Transverse colon (tissue), 4 donors: ENCODE measurements at regions not wholly inside any gene's neighbourhood (a gene's known extent, or its start where the extent isn't known, plus 50 kb on each side); places are given as distances from the start of the nearest gene placed in this dataset.

ENCODE experiments used
- DNase-seq: peaks from one replicate; pipeline ENCODE4 v3.0.0-alpha.2; 2019
- H3K27ac ChIP-seq, 4 donors: fragments of 200-600 bp; sonication (generic); 2 replicates each; pipeline ENCODE4 v1.5.1; 2016 to 2018; ENCODE audit warnings: inconsistent platforms in 4 of 4
- H3K27me3 ChIP-seq: fragments of 200-600 bp; sonication (generic); 2 replicates; pipeline ENCODE4 v1.5.1; 2017; ENCODE audit warnings: inconsistent platforms
- H3K36me3 ChIP-seq, 4 donors: fragments of 200-600 bp; sonication (generic); 2 replicates each; pipeline ENCODE4 v1.5.1; 2017 to 2019; ENCODE audit warnings: inconsistent platforms in 4 of 4
- H3K4me1 ChIP-seq, 4 donors: fragments of 200-600 bp; sonication (generic); 2 replicates each; pipeline ENCODE4 v1.5.1; 2017 to 2020; ENCODE audit warnings: inconsistent platforms in 4 of 4
- H3K4me3 ChIP-seq, 4 donors: fragments of 200-600 bp; sonication (generic); 1 replicate in 1 of 4; 2 replicates in 3 of 4; pipeline versions ENCODE4 v1.5.1 to v1.6.1; 2017 to 2019; ENCODE audit warnings: inconsistent platforms in 4 of 4
- H3K9me3 ChIP-seq, 2 donors: fragments of 200-600 bp; sonication (generic); 2 replicates each; pipeline ENCODE4 v1.5.1; 2017 to 2019; ENCODE audit warnings: inconsistent platforms in 2 of 2
- CTCF ChIP-seq, 5 experiments: fragments of 200-600 bp in 3 of 5; fragments of 450-650 bp in 2 of 5; sonication (generic) in 3 of 5; IDR thresholded peaks; 1 replicate in 2 of 5; 2 replicates in 3 of 5; pipeline ENCODE4 v1.5.1; 2016 to 2017; ENCODE audit warnings: antibody characterized with exemption in 5 of 5, inconsistent platforms in 3 of 5, mild to moderate bottlenecking in 2 of 5, moderate library complexity in 1 of 5
- EP300 ChIP-seq: sonication (generic); formaldehyde crosslinking; IDR thresholded peaks from one replicate; pipeline ENCODE4 v1.6.1; 2017; ENCODE audit warnings: antibody characterized with exemption, low read depth
- POLR2A ChIP-seq: fragments of 450-650 bp; IDR thresholded peaks from one replicate; pipeline ENCODE4 v1.6.1; 2016; ENCODE audit warnings: antibody characterized with exemption, mild to moderate bottlenecking, moderate library complexity
- POLR2AphosphoS5 ChIP-seq, 3 donors: sonication (generic); formaldehyde crosslinking; IDR thresholded peaks; one replicate each; pipeline ENCODE4 v1.6.1; 2016; ENCODE audit warnings: antibody characterized with exemption in 3 of 3
- WGBS, 2 donors: methylation state at CpG; one replicate each; pipeline ENCODE4 v1.1.5; 2018; ENCODE audit warnings: low coverage in 1 of 2; 5-methylcytosine and 5-hydroxymethylcytosine counted together
- in situ Hi-C, 4 donors: fragments of 200-750 bp; cut with MboI; loops; one replicate each; pipeline versions ENCODE4 v1.15.0 to v1.15.1; 2017; ENCODE audit warnings: low sequenced_read_pairs in 3 of 4, low pct_ligation_motif_present in 1 of 4, low pct_unique_long_range_greater_than_20kb in 1 of 4
- intact Hi-C: fragments of 100-400 bp; cut with DNase I; formaldehyde crosslinking; loops from one replicate; pipeline ENCODE4 v1.15.1; 2023; ENCODE audit warnings: low total_unique reads

DNA sequence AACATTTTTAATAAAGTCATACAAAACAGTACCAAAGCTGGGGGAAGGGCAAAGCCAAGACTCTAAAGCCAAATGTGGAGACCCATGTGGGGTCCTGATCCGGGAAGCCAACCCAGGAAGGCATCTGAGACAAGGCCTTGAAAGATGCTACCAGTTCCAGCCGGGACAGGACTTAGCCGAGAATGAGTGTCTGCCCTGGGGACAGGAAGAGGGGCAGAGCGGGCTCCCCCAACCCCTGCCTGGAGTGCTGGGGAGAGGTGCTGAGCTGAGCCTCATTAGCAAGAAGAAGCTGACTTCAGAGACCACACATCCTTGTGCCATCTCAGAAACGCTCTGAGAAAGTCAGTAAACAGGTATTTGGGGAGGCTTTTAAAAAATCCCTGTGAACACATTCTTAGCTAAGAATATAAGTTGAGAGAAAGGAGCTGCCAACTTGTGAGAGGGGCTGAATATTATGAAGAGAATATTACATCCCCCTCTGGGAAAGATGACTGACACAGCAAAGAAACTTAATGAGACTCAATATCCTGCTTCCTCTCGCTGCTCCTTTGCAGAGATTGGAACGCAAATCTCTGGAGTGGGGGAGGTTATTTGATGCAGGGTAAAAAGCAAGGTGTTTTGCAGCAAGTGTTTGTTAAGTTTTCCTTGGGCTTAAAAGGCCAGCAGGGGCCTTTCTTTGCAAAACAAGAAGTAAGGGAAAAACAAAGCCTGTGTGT lies 103.3 kb upstream of the KCND3 start:
- no peaks in the 10 kb centered on the region for H3K4me1 ChIP-seq
- no peak overlapping the region for H3K27ac ChIP-seq
- H3K36me3 ChIP-seq, result no peaks in the 10 kb centered on the region
- in situ Hi-C loops (no loop called here), intact Hi-C loops (no loop called here)
- WGBS, 2 donors, result 8 to 31% methylated on average over 2 to 7 of the region's 7 CpGs
- TF ChIP-seq EP300, result no peak
- DNase-seq, result no peak
- H3K27me3 ChIP-seq, result no peaks in the 10 kb centered on the region
- no peak overlapping the region for H3K4me3 ChIP-seq
- no peaks in the 10 kb centered on the region for H3K9me3 ChIP-seq

GRCh38 chr1:112093372-112093694 lies 103.9 kb upstream of the KCND3 start:
- TF ChIP-seq POLR2AphosphoS5 (IDR thresholded peaks at IDR 0.05) (no peak), CTCF (IDR thresholded peaks at IDR 0.05) (no peak), EP300 (no peak), POLR2A (no peak)
- no peak overlapping the region for H3K4me3 ChIP-seq
- 20% methylated on average over 1 of the region's 1 CpG; no CpG with 5 or more reads in 1 of the 2 donors for WGBS, 2 donors

GRCh38 chr1:112099979-112100378 lies 110.5 kb upstream of the KCND3 start:
- Histone ChIP-seq H3K27ac (no peak overlapping the region), H3K4me1 (no peaks in the 10 kb centered on the region), H3K36me3 (no peaks in the 10 kb centered on the region), H3K27me3 (no peaks in the 10 kb centered on the region), H3K9me3 (no peaks in the 10 kb centered on the region), H3K4me3 (no peak overlapping the region)
- 60 to 100% methylated on average over 1 to 2 of the region's 2 CpGs for WGBS, 2 donors
- no peak for DNase-seq
- in situ Hi-C loops, result no loop called here
- TF ChIP-seq EP300 (no peak), POLR2AphosphoS5 (IDR thresholded peaks at IDR 0.05) (no peak)
- intact Hi-C loops, result no loop called here

More at GRCh38 chr1:112093372-112093694, 103.9 kb upstream of the KCND3 start:
- Histone ChIP-seq H3K9me3 (no peaks in the 10 kb centered on the region), H3K27me3 (no peaks in the 10 kb centered on the region), H3K36me3 (no peaks in the 10 kb centered on the region), H3K27ac (no peak overlapping the region), H3K4me1 (no peaks in the 10 kb centered on the region)
- no peak for DNase-seq
- in situ Hi-C loops (no loop called here), intact Hi-C loops (no loop called here)

GRCh38 chr1:112105557-112105956 lies 116.1 kb upstream of the KCND3 start:
- H3K27me3 ChIP-seq, result no peaks in the 10 kb centered on the region
- in situ Hi-C loops (no loop called here), intact Hi-C loops (no loop called here)
- H3K36me3 ChIP-seq, result no peaks in the 10 kb centered on the region
- no peak overlapping the region for H3K27ac ChIP-seq
- 56 to 79% methylated on average over 1 of the region's 1 CpG for WGBS, 2 donors
- H3K4me1 ChIP-seq, result no peaks in the 10 kb centered on the region
- TF ChIP-seq POLR2A (no peak), EP300 (no peak), CTCF (IDR thresholded peaks at IDR 0.05) (no peak), POLR2AphosphoS5 (IDR thresholded peaks at IDR 0.05) (no peak)
- no peak overlapping the region for H3K4me3 ChIP-seq
- no peaks in the 10 kb centered on the region for H3K9me3 ChIP-seq
- DNase-seq, result no peak

GRCh38 chr1:112110031-112110430 lies 120.6 kb upstream of the KCND3 start:
- DNase-seq, result no peak
- TF ChIP-seq POLR2AphosphoS5 (IDR thresholded peaks at IDR 0.05) (no peak), EP300 (no peak), CTCF (IDR thresholded peaks at IDR 0.05) (no peak), POLR2A (no peak)

More at GRCh38 chr1:112110031-112110430, 120.6 kb upstream of the KCND3 start:
- H3K27me3 ChIP-seq, result no peaks in the 10 kb centered on the region
- intact Hi-C loops (no loop called here), in situ Hi-C loops (no loop called here)
- no peaks in the 10 kb centered on the region for H3K9me3 ChIP-seq
- H3K36me3 ChIP-seq, result no peaks in the 10 kb centered on the region
- H3K4me1 ChIP-seq, result no peaks in the 10 kb centered on the region
- 48 to 52% methylated on average over 3 of the region's 3 CpGs for WGBS, 2 donors
- no peak overlapping the region for H3K4me3 ChIP-seq
- no peak overlapping the region for H3K27ac ChIP-seq
